H9 (cell line): ENCODE measurements at regions not wholly inside any gene's neighbourhood (a gene's known extent, or its start where the extent isn't known, plus 50 kb on each side); places are given as distances from the start of the nearest gene placed in this dataset.

Experiments used
- DNase-seq: peaks from one replicate; pipeline ENCODE4 v3.0.0-alpha.2; 2017
- H2AFZ ChIP-seq: one replicate; pipeline ENCODE4 v1.6.1; 2013; ENCODE audit warnings: mild to moderate bottlenecking, low read length, control low read depth, moderate library complexity
- H2AK5ac ChIP-seq: 2 replicates; pipeline ENCODE4 v1.6.1; 2013; ENCODE audit warnings: low read length, control low read depth, mixed read lengths; ENCODE audit not compliant: insufficient read length
- H2BK120ac ChIP-seq: one replicate; pipeline ENCODE4 v1.6.1; 2013; ENCODE audit warnings: low read depth, mild to moderate bottlenecking, low read length, control low read depth, inconsistent platforms; ENCODE audit not compliant: poor library complexity, severe bottlenecking
- H2BK12ac ChIP-seq: 2 replicates; pipeline ENCODE4 v1.6.1; 2013; ENCODE audit warnings: low read length, control low read depth, mixed read lengths, low read depth; ENCODE audit not compliant: insufficient read length
- H2BK15ac ChIP-seq: 2 replicates; pipeline ENCODE4 v1.6.1; 2013; ENCODE audit warnings: low read depth, low read length, control low read depth
- H2BK20ac ChIP-seq: one replicate; pipeline ENCODE4 v1.6.1; 2013; ENCODE audit warnings: low read depth, mild to moderate bottlenecking, low read length, control low read depth, inconsistent platforms; ENCODE audit not compliant: poor library complexity, severe bottlenecking
- H2BK5ac ChIP-seq: 2 replicates; pipeline ENCODE4 v1.6.1; 2013; ENCODE audit warnings: low read length, control low read depth, mixed read lengths; ENCODE audit not compliant: insufficient read length
- H3K14ac ChIP-seq: 2 replicates; pipeline ENCODE4 v1.6.1; 2013; ENCODE audit warnings: low read length, control low read depth; ENCODE audit not compliant: insufficient read depth
- H3K18ac ChIP-seq: 2 replicates; pipeline ENCODE4 v1.6.1; 2013; ENCODE audit warnings: low read depth, mild to moderate bottlenecking, mixed read lengths, low read length, control low read depth; ENCODE audit not compliant: insufficient read length
- H3K23ac ChIP-seq: 2 replicates; pipeline ENCODE4 v1.6.1; 2013; ENCODE audit warnings: low read length, control low read depth, mixed read lengths, low read depth; ENCODE audit not compliant: insufficient read length
- H3K23me2 ChIP-seq: 2 replicates; pipeline ENCODE4 v1.6.1; 2013; ENCODE audit warnings: low read depth, mild to moderate bottlenecking, mixed read lengths, low read length, control low read depth; ENCODE audit not compliant: insufficient read length, poor library complexity, severe bottlenecking
- H3K27ac ChIP-seq: 2 replicates; pipeline ENCODE4 v1.5.1; 2013; ENCODE audit warnings: low read length, control low read depth, mixed read lengths, low read depth; ENCODE audit not compliant: insufficient read length
- H3K27me3 ChIP-seq: 2 replicates; pipeline ENCODE4 v1.6.1; 2013; ENCODE audit warnings: low read length, control low read depth, inconsistent platforms; ENCODE audit not compliant: insufficient read depth
- H3K4ac ChIP-seq: 2 replicates; pipeline ENCODE4 v1.6.1; 2013; ENCODE audit warnings: low read depth, mild to moderate bottlenecking, control low read depth, inconsistent platforms, low read length, moderate library complexity
- H3K4me1 ChIP-seq: 2 replicates; pipeline ENCODE4 v1.6.1; 2013; ENCODE audit warnings: low read length, control low read depth, inconsistent platforms; ENCODE audit not compliant: insufficient read depth
- H3K4me2 ChIP-seq: 2 replicates; pipeline ENCODE4 v1.6.1; 2013; ENCODE audit warnings: low read length, control low read depth, mixed read lengths; ENCODE audit not compliant: insufficient read length, insufficient read depth
- H3K56ac ChIP-seq: 2 replicates; pipeline ENCODE4 v1.6.1; 2013; ENCODE audit warnings: low read depth, mild to moderate bottlenecking, mixed read lengths, low read length, control low read depth; ENCODE audit not compliant: insufficient read length
- H3K79me1 ChIP-seq: 2 replicates; pipeline ENCODE4 v1.6.1; 2013; ENCODE audit warnings: low read depth, mild to moderate bottlenecking, moderate library complexity, low read length, control low read depth, inconsistent platforms; ENCODE audit not compliant: insufficient read depth, poor library complexity, severe bottlenecking
- H3K79me2 ChIP-seq: 2 replicates; pipeline ENCODE4 v1.6.1; 2013; ENCODE audit warnings: low read length, control low read depth, inconsistent platforms; ENCODE audit not compliant: insufficient read depth
- H3K9ac ChIP-seq: 2 replicates; pipeline ENCODE4 v1.6.1; 2013; ENCODE audit warnings: low read length, control low read depth, mixed read lengths; ENCODE audit not compliant: insufficient read length; ENCODE audit errors: extremely low read depth
- H3K9me3 ChIP-seq: one replicate; pipeline ENCODE4 v1.6.1; 2013; ENCODE audit warnings: low read depth, low read length, inconsistent platforms; ENCODE audit not compliant: control insufficient read depth
- H3T11ph ChIP-seq: one replicate; pipeline ENCODE4 v1.6.1; 2013; ENCODE audit warnings: mild to moderate bottlenecking, low read length, control low read depth, inconsistent platforms
- H4K20me1 ChIP-seq: one replicate; pipeline ENCODE4 v1.6.1; 2013; ENCODE audit not compliant: control insufficient read depth, insufficient read length, insufficient read depth
- H4K5ac ChIP-seq: 2 replicates; pipeline ENCODE4 v1.6.1; 2013; ENCODE audit warnings: low read depth, mild to moderate bottlenecking, mixed read lengths, low read length, control low read depth; ENCODE audit not compliant: insufficient read length
- H4K8ac ChIP-seq: replicated peaks from 2 replicates; pipeline ENCODE4 v1.6.1; 2013; ENCODE audit warnings: low read length, control low read depth, mixed read lengths, low read depth; ENCODE audit not compliant: insufficient read length
- H4K91ac ChIP-seq: 2 replicates; pipeline ENCODE4 v1.6.1; 2013; ENCODE audit warnings: low read depth, mild to moderate bottlenecking, moderate library complexity, mixed read lengths, low read length, control low read depth; ENCODE audit not compliant: insufficient read length
- H3K27ac Mint-ChIP-seq, 3 experiments: 2 replicates in 2 of 3; 3 replicates in 1 of 3; pipeline ENCODE4 v1.8.0; 2020 to 2021; ENCODE audit warnings: mixed read lengths in 3 of 3, mild to moderate bottlenecking in 1 of 3, moderate library complexity in 1 of 3
- H3K27me3 Mint-ChIP-seq: 2 replicates; pipeline ENCODE4 v1.8.0; 2021; ENCODE audit warnings: low read depth, mild to moderate bottlenecking, moderate library complexity, mixed read lengths
- H3K36me3 Mint-ChIP-seq, 3 experiments: 2 replicates in 2 of 3; 3 replicates in 1 of 3; pipeline ENCODE4 v1.8.0; 2020 to 2021; ENCODE audit warnings: low read depth in 3 of 3, mixed read lengths in 3 of 3; ENCODE audit not compliant: insufficient read depth in 1 of 3
- H3K4me1 Mint-ChIP-seq, 2 experiments: 2 replicates each; pipeline ENCODE4 v1.8.0; 2020; ENCODE audit warnings: mixed read lengths in 2 of 2
- H3K4me3 Mint-ChIP-seq, 2 experiments: 2 replicates in 1 of 2; 3 replicates in 1 of 2; pipeline ENCODE4 v1.8.0; 2020 to 2021; ENCODE audit warnings: mild to moderate bottlenecking in 2 of 2, mixed read lengths in 2 of 2, moderate library complexity in 1 of 2
- H3K9me3 Mint-ChIP-seq, 2 experiments: 2 replicates in 1 of 2; 3 replicates in 1 of 2; pipeline ENCODE4 v1.8.0; 2020; ENCODE audit warnings: mild to moderate bottlenecking in 2 of 2, mixed read lengths in 2 of 2, moderate library complexity in 1 of 2
- TF ChIP-seq, protein P1 (sequence below): fragments of 200-600 bp; sonication (generic); conservative IDR thresholded peaks from 3 replicates; pipeline ENCODE4 v1.8.0; 2021; ENCODE audit warnings: antibody characterized with exemption, mild to moderate bottlenecking

DNA sequence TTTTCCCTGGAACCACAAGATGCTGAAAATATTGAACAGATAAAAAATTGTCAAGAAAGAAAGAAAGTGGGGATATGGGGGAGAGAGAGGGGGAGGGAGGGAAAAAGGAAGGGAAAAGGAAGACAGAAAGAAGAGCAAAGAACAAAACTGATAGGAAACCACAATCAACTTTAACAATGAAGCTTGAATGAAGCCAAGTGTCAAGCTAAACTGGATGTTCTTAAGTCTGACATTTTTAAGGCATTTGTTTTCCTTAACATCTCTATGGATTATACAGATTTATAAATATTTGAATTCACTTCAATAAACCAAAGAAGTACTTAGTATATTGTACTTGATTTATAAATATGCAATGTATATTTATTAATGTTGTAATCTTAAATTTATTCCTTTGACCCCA, 197.6 kb upstream of the SMLR1 start:
- Histone ChIP-seq H2BK20ac (no peak overlapping the region), H3K23ac (no peak overlapping the region), H2AFZ (no peak overlapping the region), H3K9me3 (no peaks in the 10 kb centered on the region), H4K8ac (no peak overlapping the region), H3K56ac (no peak overlapping the region), H4K91ac (no peak overlapping the region), H3K27me3 (no peaks in the 10 kb centered on the region), H4K5ac (no peak overlapping the region), H3K4ac (no peak overlapping the region), H3K23me2 (no peaks in the 10 kb centered on the region), H3K4me2 (no peak overlapping the region), H2BK5ac (no peak overlapping the region), H3K27ac (no peak overlapping the region), H3K9ac (no peak overlapping the region), H4K20me1 (no peaks in the 10 kb centered on the region), H3K79me1 (no peaks in the 10 kb centered on the region), H3K18ac (no peak overlapping the region), H2BK120ac (no peak overlapping the region), H3K4me1 (peaks cover 7% of the 10 kb centered on the region; the same call in 1 of the 2 replicates), H3K79me2 (no peaks in the 10 kb centered on the region), H2BK12ac (no peak overlapping the region), H2BK15ac (no peak overlapping the region), H2AK5ac (no peak overlapping the region), H3K14ac (no peak overlapping the region), H3T11ph (no peak overlapping the region)
- Mint-ChIP-seq H3K4me1 (peaks cover 21 to 22% of the 10 kb centered on the region in 2 experiments), H3K36me3 (no peaks in the 10 kb centered on the region; a peak in 2 of 7 replicates), H3K9me3 (0 out of 5 replicates have a peak, but pooled peaks cover 0 to 2% of the 10 kb centered on the region in 2 experiments), H3K27me3 (peaks cover 20% of the 10 kb centered on the region), H3K4me3 (no peak overlapping the region), H3K27ac (no peak overlapping the region)
- TF ChIP-seq, protein P1, sequence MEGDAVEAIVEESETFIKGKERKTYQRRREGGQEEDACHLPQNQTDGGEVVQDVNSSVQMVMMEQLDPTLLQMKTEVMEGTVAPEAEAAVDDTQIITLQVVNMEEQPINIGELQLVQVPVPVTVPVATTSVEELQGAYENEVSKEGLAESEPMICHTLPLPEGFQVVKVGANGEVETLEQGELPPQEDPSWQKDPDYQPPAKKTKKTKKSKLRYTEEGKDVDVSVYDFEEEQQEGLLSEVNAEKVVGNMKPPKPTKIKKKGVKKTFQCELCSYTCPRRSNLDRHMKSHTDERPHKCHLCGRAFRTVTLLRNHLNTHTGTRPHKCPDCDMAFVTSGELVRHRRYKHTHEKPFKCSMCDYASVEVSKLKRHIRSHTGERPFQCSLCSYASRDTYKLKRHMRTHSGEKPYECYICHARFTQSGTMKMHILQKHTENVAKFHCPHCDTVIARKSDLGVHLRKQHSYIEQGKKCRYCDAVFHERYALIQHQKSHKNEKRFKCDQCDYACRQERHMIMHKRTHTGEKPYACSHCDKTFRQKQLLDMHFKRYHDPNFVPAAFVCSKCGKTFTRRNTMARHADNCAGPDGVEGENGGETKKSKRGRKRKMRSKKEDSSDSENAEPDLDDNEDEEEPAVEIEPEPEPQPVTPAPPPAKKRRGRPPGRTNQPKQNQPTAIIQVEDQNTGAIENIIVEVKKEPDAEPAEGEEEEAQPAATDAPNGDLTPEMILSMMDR, result no peak
- DNase-seq, result no peak
